Femur (tissue), 1 donor: ENCODE measurements at regions not wholly inside any gene's neighbourhood (a gene's known extent, or its start where the extent isn't known, plus 50 kb on each side); places are given as distances from the start of the nearest gene placed in this dataset.
"Not testable (repeated sequence)": the region's sequence is repeated elsewhere in the genome, so short reads cannot be mapped to it uniquely, and the experiment has no call there.

Source experiments
- DNase-seq: peaks from one replicate; pipeline ENCODE4 v3.0.0-alpha.2; 2017

- DNase-seq: not testable (repeated sequence)
These were observed 89.9 kb downstream of the MTERF1 start for GRCh38 chr7:91790646-91791045.

- no peak for DNase-seq
These were observed 84.4 kb downstream of the MTERF1 start for GRCh38 chr7:91796122-91796521.

- no peak for DNase-seq
These were observed 82.1 kb downstream of the MTERF1 start for GRCh38 chr7:91798425-91798824.

- DNase-seq: no peak
These were observed 80.1 kb downstream of the MTERF1 start for GRCh38 chr7:91800389-91800788.

- no peak for DNase-seq
These were observed 79.0 kb downstream of the MTERF1 start for GRCh38 chr7:91801331-91801983.

- DNase-seq: no peak
These were observed 69.3 kb downstream of the MTERF1 start for GRCh38 chr7:91811236-91811635.

- DNase-seq: no peak
These were observed 68.9 kb downstream of the MTERF1 start for GRCh38 chr7:91811641-91812040.

GRCh38 chr7:91812388-91812787, 68.1 kb downstream of the MTERF1 start:
- DNase-seq: no peak

GRCh38 chr7:91814189-91814588, 66.3 kb downstream of the MTERF1 start:
- DNase-seq: no peak
